IPS DF 6.9 (cell line): ENCODE measurements at regions not wholly inside any gene's neighbourhood (a gene's known extent, or its start where the extent isn't known, plus 50 kb on each side); places are given as distances from the start of the nearest gene placed in this dataset.
A peak's percentile ranks its signal among the peaks of the same experiment; 100 is the strongest.
"Not testable (repeated sequence)": the region's sequence is repeated elsewhere in the genome, so short reads cannot be mapped to it uniquely, and the experiment has no call there.

ENCODE experiments used
- DNase-seq: peaks from one replicate; pipeline ENCODE4 v3.0.0-alpha.2; 2013; ENCODE audit warnings: low read depth, low spot score
- H3K27ac ChIP-seq: one replicate; pipeline ENCODE4 v1.5.1; 2013; ENCODE audit warnings: low read length, control low read depth
- H3K27me3 ChIP-seq: 2 replicates; pipeline ENCODE4 v1.6.1; 2013; ENCODE audit warnings: mild to moderate bottlenecking, low read length; ENCODE audit not compliant: control insufficient read depth, insufficient read depth
- H3K36me3 ChIP-seq: 2 replicates; pipeline ENCODE4 v1.6.1; 2013; ENCODE audit warnings: low read length; ENCODE audit not compliant: control insufficient read depth, insufficient read depth
- H3K4me1 ChIP-seq: 2 replicates; pipeline ENCODE4 v1.6.1; 2013; ENCODE audit warnings: low read length; ENCODE audit not compliant: control insufficient read depth, insufficient read depth
- H3K4me3 ChIP-seq: 2 replicates; pipeline ENCODE4 v1.5.1; 2013; ENCODE audit warnings: mild to moderate bottlenecking, low read length
- H3K9me3 ChIP-seq: 2 replicates; pipeline ENCODE4 v1.6.1; 2013; ENCODE audit warnings: low read length, inconsistent platforms; ENCODE audit not compliant: control insufficient read depth, insufficient read depth
- WGBS: extraction: QIAGEN DNeasy Blood & Tissue Kit; methylation state at CpG from one replicate; pipeline ENCODE4 v1.1.7; 2013; ENCODE audit warnings: mixed read lengths, missing lambda C conversion rate; ENCODE audit not compliant: insufficient read length, insufficient coverage; 5-methylcytosine and 5-hydroxymethylcytosine counted together

GRCh38 chr9:100731038-100731556, 153.2 kb downstream of the CAVIN4 start:
- no peaks in the 10 kb centered on the region for H3K4me1 ChIP-seq
- no peak overlapping the region for H3K27ac ChIP-seq
- no peaks in the 10 kb centered on the region for H3K36me3 ChIP-seq
- no peaks in the 10 kb centered on the region for H3K27me3 ChIP-seq
- H3K4me3 ChIP-seq, result no peak overlapping the region
- no CpG with 5 or more reads among the region's 18 CpGs for WGBS
- no peak for DNase-seq
- no peaks in the 10 kb centered on the region for H3K9me3 ChIP-seq

DNA sequence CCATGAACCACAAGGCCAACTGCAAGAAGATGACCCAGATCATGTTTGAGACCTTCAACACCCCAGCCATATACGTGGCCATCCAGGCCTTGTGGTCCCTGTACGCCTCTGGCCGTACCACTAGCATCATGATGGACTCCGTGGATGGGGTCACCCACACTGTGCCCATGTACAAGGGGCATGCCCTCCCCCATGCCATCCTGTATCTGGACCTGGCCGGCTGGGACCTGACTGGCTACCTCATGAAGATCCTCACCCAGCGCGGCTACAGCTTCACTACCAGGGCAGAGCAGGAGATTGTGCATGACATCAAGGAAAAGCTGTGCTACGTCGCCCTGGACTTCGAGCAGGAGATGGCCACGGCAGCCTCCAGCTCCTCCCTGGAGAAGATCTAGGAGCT, 153.7 kb downstream of the CAVIN4 start:
- H3K27ac ChIP-seq, result no peak overlapping the region
- DNase-seq, result no peak
- H3K36me3 ChIP-seq, result no peaks in the 10 kb centered on the region
- H3K4me3 ChIP-seq, result no peak overlapping the region
- no peaks in the 10 kb centered on the region for H3K9me3 ChIP-seq
- H3K4me1 ChIP-seq, result no peaks in the 10 kb centered on the region
- no CpG with 5 or more reads among the region's 11 CpGs for WGBS
- H3K27me3 ChIP-seq, result no peaks in the 10 kb centered on the region

DNA sequence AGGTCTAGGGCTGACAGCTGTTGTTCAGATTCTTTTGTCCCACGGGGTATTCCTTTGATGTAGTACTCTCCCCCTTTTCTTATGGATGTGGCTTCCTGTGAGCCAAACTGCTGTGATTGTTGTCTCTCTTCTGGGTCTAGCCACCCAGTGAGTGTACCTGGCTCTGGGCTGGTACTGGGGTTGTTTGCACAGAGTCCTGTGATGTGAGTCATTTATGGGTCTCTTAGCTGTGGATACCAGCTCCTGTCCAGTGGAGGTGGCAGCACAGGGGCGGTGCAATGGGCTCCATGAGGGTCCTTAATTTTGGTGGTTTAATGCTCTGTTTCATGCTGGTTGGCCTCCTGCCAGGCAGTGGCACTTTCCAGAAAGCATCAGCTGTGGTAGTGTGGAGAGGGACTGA, 161.3 kb downstream of the CAVIN4 start:
- Histone ChIP-seq H3K27ac (no peak overlapping the region), H3K36me3 (no peaks in the 10 kb centered on the region), H3K4me1 (0 out of 2 replicates have a peak, but pooled peaks cover 1% of the 10 kb centered on the region), H3K4me3 (no peak overlapping the region), H3K9me3 (no peaks in the 10 kb centered on the region), H3K27me3 (no peaks in the 10 kb centered on the region)
- WGBS, result no CpG with 5 or more reads among the region's 2 CpGs
- no peak for DNase-seq

DNA sequence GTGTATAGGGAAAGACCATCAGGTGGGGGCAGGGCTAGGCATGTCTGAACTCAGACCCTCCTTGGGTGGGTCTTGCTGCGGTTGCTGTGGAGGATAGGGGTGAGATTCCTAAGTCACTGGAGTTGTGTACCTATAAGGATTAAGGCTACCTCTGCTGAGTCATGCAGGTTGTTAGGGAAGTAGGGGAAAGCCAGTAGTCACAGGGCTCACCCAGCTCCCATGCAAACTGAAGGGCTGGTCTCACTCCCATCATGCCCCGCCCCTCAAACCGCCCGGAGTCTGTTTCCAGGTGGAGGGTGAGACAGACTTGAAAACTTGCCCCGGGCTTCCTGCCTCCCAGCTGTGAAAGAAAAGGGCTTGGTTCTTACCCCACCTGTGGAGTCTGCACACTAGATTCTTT, 161.8 kb downstream of the CAVIN4 start:
- DNase-seq, result no peak
- no CpG with 5 or more reads among the region's 5 CpGs for WGBS
- no peaks in the 10 kb centered on the region for H3K9me3 ChIP-seq
- H3K4me1 ChIP-seq, result 0 out of 2 replicates have a peak, but pooled peaks cover 1% of the 10 kb centered on the region
- H3K27ac ChIP-seq, result no peak overlapping the region
- H3K36me3 ChIP-seq, result no peaks in the 10 kb centered on the region
- H3K27me3 ChIP-seq, result no peaks in the 10 kb centered on the region
- H3K4me3 ChIP-seq, result no peak overlapping the region

DNA sequence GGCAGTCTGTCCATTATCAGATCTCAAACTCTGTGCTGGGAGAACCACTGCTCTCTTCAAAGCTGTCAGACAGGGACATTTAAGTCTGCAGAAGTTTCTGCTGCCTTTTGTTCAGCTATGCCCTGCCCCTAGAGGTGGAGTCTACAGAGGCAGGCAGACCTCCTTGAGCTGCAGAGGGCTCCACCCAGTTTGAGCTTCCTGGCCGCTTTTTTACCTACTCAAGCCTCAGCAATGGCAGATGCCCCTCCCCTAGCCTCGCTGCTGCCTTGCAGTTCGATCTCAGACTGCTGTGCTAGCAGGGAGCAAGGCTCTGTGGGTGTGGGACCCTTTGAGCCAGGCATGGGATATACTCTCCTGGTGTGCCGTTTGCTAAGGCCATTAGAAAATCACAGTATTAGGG, 171.1 kb downstream of the CAVIN4 start:
- WGBS, result no CpG with 5 or more reads among the region's 4 CpGs
- H3K4me3 ChIP-seq, DNase-seq: not testable (repeated sequence)

GRCh38 chr9:100756217-100756616, 178.3 kb downstream of the CAVIN4 start:
- Histone ChIP-seq H3K27ac (no peak overlapping the region), H3K9me3 (no peaks in the 10 kb centered on the region), H3K4me1 (no peaks in the 10 kb centered on the region), H3K27me3 (no peaks in the 10 kb centered on the region), H3K4me3 (no peak overlapping the region), H3K36me3 (no peaks in the 10 kb centered on the region)
- WGBS, result no CpG with 5 or more reads among the region's 2 CpGs
- DNase-seq, result no peak

More for the DNA sequence above, 171.1 kb downstream of the CAVIN4 start:
- H3K27ac ChIP-seq, H3K4me1 ChIP-seq, H3K27me3 ChIP-seq, H3K36me3 ChIP-seq, H3K9me3 ChIP-seq: not testable (repeated sequence)

DNA sequence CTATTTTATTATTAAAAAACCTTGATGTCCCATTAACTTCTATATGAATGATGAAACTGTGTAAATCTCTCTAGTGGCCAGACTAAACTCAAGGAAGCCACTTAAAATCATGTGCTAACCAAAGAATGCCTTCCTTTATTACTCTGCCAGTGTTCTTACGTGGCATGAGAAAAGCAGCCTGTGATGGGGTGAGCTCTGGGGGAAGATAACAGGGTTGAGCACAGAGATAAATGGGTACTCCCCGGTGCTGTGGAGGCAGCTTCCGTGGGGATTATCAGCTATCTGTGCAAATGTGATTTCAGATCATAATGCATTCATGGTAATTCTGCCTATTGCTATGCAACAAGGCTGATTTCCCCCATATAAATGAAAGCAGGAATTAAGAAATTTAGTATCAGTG, 181.3 kb downstream of the CAVIN4 start:
- DNase-seq, result no peak
- Histone ChIP-seq H3K4me1 (no peaks in the 10 kb centered on the region), H3K27me3 (no peaks in the 10 kb centered on the region), H3K27ac (no peak overlapping the region), H3K36me3 (no peaks in the 10 kb centered on the region), H3K4me3 (no peak overlapping the region), H3K9me3 (no peaks in the 10 kb centered on the region)
- no CpG with 5 or more reads among the region's 3 CpGs for WGBS

DNA sequence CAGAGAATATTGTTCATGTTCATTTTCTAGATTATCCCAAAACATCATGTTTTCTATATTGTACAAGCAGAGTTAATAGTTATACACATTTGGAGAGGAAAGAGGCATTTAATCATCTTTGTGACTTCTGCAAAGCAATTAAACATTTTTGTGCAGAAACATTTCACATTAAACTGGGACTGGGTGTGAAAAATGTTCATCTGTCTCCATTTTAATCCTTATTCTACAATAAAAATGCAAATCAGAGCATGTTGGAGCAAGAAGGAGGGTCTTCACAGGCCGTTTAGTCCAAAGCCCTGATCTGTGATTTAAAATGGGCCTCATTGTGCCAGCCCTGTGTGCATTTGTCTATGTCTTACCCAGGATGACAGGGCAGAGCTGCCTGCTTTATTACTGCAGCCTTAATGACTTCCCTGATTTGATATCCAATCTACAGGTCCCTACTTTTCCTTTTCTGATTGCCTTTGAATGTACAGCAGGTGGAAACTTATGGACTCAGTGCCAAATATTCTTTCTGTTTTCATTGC, 183.5 kb downstream of the CAVIN4 start:
- no peaks in the 10 kb centered on the region for H3K36me3 ChIP-seq
- no peak overlapping the region for H3K27ac ChIP-seq
- no peaks in the 10 kb centered on the region for H3K27me3 ChIP-seq
- WGBS, result no CpG with 5 or more reads among the region's 1 CpG
- DNase-seq, result no peak
- H3K9me3 ChIP-seq, result no peaks in the 10 kb centered on the region
- no peak overlapping the region for H3K4me3 ChIP-seq
- no peaks in the 10 kb centered on the region for H3K4me1 ChIP-seq

DNA sequence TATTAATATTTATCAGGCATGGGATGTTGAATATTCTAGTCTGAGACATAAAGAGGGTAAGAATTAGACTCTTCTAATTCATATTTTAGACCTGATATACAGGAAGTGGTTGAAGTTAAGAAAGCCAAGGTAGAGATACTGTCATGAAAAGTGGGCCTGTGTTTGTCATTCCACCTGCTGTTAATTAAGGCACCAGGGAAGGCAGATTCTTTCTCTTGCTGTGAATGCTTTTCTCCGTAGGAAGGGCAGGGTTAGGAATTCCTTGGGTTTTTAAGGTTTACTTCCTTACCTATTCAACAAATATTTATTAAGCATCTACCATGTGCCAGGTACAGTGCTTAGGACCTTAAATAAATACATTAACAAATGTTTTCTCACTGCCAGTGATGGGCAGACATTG, 196.4 kb downstream of the CAVIN4 start:
- no CpG with 5 or more reads among the region's 1 CpG for WGBS
- H3K9me3 ChIP-seq, result no peaks in the 10 kb centered on the region
- H3K4me3 ChIP-seq, result no peak overlapping the region
- H3K27ac ChIP-seq, result no peak overlapping the region
- H3K27me3 ChIP-seq, result no peaks in the 10 kb centered on the region
- H3K36me3 ChIP-seq, result no peaks in the 10 kb centered on the region
- no peak for DNase-seq
- no peaks in the 10 kb centered on the region for H3K4me1 ChIP-seq

DNA sequence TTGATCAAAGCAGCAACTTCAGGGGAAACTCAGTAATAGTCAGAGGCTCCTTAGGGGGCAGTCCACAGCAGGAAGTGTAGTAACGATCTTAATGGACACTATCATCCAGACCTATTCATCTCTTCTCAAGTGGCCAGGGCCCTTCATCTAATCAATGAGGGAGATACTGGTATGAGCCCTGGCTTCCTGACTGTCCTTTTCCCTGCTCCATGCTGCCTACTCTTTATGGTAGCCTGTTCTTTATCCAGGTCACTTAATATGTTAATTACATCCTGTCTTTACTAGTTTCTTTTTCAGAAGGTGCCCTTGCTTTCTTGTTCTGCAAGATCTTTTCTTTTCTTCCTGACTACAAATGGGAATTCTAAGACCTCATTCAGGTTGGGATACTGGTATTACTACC, 197.1 kb downstream of the CAVIN4 start:
- Histone ChIP-seq H3K27me3 (no peaks in the 10 kb centered on the region), H3K4me1 (no peaks in the 10 kb centered on the region), H3K36me3 (no peaks in the 10 kb centered on the region), H3K9me3 (no peaks in the 10 kb centered on the region), H3K27ac (no peak overlapping the region), H3K4me3 (no peak overlapping the region)
- peak; percentile 7 for DNase-seq
- WGBS, result no CpG with 5 or more reads among the region's 1 CpG

DNA sequence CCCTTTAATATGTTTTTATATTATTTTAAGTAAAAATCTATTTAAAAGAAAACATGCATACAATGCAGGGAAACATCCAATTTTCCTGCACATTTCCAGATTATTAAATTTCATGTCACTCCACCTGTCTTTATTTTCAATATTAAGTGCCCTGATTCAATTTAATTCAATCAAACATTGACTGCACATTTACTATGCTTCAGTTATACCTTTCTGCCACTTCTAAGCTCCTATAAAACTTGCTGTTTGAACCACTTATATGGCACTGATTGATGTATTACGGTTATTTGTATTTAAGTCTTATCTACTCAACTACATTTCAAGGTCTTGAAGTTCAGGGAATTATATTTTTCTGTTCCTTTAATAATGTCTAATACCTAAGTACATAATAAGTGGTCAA, 198.0 kb downstream of the CAVIN4 start:
- no peaks in the 10 kb centered on the region for H3K9me3 ChIP-seq
- H3K4me3 ChIP-seq, result no peak overlapping the region
- no peaks in the 10 kb centered on the region for H3K36me3 ChIP-seq
- no peaks in the 10 kb centered on the region for H3K27me3 ChIP-seq
- H3K4me1 ChIP-seq, result no peaks in the 10 kb centered on the region
- DNase-seq, result no peak
- no peak overlapping the region for H3K27ac ChIP-seq
- no CpG with 5 or more reads among the region's 1 CpG for WGBS
